Neural progenitor cell (in vitro differentiated cells): ENCODE measurements at regions not wholly inside any gene's neighbourhood (a gene's known extent, or its start where the extent isn't known, plus 50 kb on each side); places are given as distances from the start of the nearest gene placed in this dataset.

Experiments
- DNase-seq: peaks from one replicate; pipeline ENCODE4 v3.0.0-alpha.2; 2016; ENCODE audit warnings: low spot score
- H2AFZ ChIP-seq: fragments of 200-600 bp; sonication (generic); replicated peaks from 2 replicates; pipeline ENCODE4 v1.6.1; 2016; ENCODE audit warnings: antibody characterized with exemption
- H3F3A ChIP-seq: fragments of 200-600 bp; sonication (generic); 2 replicates; pipeline ENCODE4 v1.6.1; 2016; ENCODE audit warnings: antibody characterized with exemption, low read depth
- H3K27ac ChIP-seq: fragments of 200-600 bp; sonication (generic); 2 replicates; pipeline ENCODE4 v1.5.1; 2016; ENCODE audit warnings: mild to moderate bottlenecking
- H3K27me3 ChIP-seq: fragments of 200-600 bp; sonication (generic); 2 replicates; pipeline ENCODE4 v1.6.1; 2016; ENCODE audit warnings: mild to moderate bottlenecking, moderate library complexity
- H3K36me3 ChIP-seq: fragments of 200-600 bp; sonication (generic); 2 replicates; pipeline ENCODE4 v1.5.1; 2016
- H3K4me1 ChIP-seq: fragments of 200-600 bp; sonication (generic); 2 replicates; pipeline ENCODE4 v1.6.1; 2016; ENCODE audit warnings: mixed run types
- H3K4me2 ChIP-seq: fragments of 200-600 bp; sonication (generic); 2 replicates; pipeline ENCODE4 v1.6.1; 2016
- H3K4me3 ChIP-seq: fragments of 200-600 bp; sonication (generic); 2 replicates; pipeline ENCODE4 v1.5.1; 2016
- H3K79me2 ChIP-seq: fragments of 200-600 bp; sonication (generic); 2 replicates; pipeline ENCODE4 v1.6.1; 2016; ENCODE audit warnings: low read depth
- H3K9ac ChIP-seq: fragments of 200-600 bp; sonication (generic); 2 replicates; pipeline ENCODE4 v1.6.1; 2016
- H3K9me3 ChIP-seq: fragments of 200-600 bp; sonication (generic); 2 replicates; pipeline ENCODE4 v1.5.1; 2016; ENCODE audit warnings: low read depth
- H4K20me1 ChIP-seq: fragments of 200-600 bp; sonication (generic); 2 replicates; pipeline ENCODE4 v1.6.1; 2016; ENCODE audit warnings: low read depth
- H3K27ac Mint-ChIP-seq: 3 replicates; pipeline ENCODE4 v1.8.0; 2021; ENCODE audit warnings: mixed read lengths
- H3K27me3 Mint-ChIP-seq: 2 replicates; pipeline ENCODE4 v1.8.0; 2022; ENCODE audit warnings: low read depth, mild to moderate bottlenecking, inconsistent platforms, moderate library complexity, mixed read lengths; ENCODE audit not compliant: insufficient read depth
- H3K36me3 Mint-ChIP-seq: 3 replicates; pipeline ENCODE4 v1.8.0; 2021; ENCODE audit warnings: mixed read lengths
- H3K4me1 Mint-ChIP-seq: 3 replicates; pipeline ENCODE4 v1.8.0; 2021; ENCODE audit warnings: mixed read lengths
- H3K4me3 Mint-ChIP-seq: 3 replicates; pipeline ENCODE4 v1.8.0; 2021; ENCODE audit warnings: mild to moderate bottlenecking, moderate library complexity, mixed read lengths
- H3K9me3 Mint-ChIP-seq: 3 replicates; pipeline ENCODE4 v1.8.0; 2020; ENCODE audit warnings: mixed read lengths
- EZH2 ChIP-seq: fragments of 200-600 bp; sonication (generic); IDR thresholded peaks from 2 replicates; pipeline ENCODE4 v1.6.1; 2017; ENCODE audit warnings: antibody characterized with exemption, mild to moderate bottlenecking, moderate library complexity
- EZH2phosphoT487 ChIP-seq: fragments of 200-600 bp; sonication (generic); IDR thresholded peaks from 2 replicates; pipeline ENCODE4 v1.6.1; 2017; ENCODE audit warnings: antibody characterized with exemption
- TF ChIP-seq, protein P1 (sequence below): fragments of 200-600 bp; sonication (generic); IDR thresholded peaks from 2 replicates; pipeline ENCODE4 v1.5.1; 2017; ENCODE audit warnings: antibody characterized with exemption, mild to moderate bottlenecking

DNA sequence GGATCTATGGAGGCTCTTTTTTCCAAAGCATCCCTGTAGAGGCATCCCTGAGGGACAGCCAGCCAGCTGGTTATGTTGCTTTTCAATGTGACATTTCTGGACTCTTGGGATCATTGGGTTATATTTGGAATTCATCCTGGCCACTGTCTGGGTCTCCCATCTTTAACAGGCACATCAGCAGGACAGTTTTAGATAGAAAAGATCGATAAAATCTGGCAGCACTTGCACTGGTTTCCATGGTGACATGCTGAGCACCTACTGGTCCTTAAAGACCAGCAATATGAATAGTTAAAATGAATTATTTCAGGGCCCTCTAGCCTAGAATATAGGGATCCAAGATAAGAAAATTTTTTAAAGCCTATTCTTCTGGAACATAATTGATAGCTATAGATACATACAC lies 151.6 kb downstream of the KDR start:
- Histone ChIP-seq H3K79me2 (no peaks in the 10 kb centered on the region), H3K27me3 (peaks cover 5% of the 10 kb centered on the region), H3K9ac (no peak overlapping the region), H3K9me3 (no peaks in the 10 kb centered on the region), H3K36me3 (no peaks in the 10 kb centered on the region), H3K27ac (no peak overlapping the region), H3F3A (no peaks in the 10 kb centered on the region), H3K4me2 (no peak overlapping the region), H3K4me1 (no peaks in the 10 kb centered on the region), H3K4me3 (no peak overlapping the region), H4K20me1 (no peaks in the 10 kb centered on the region), H2AFZ (no peak overlapping the region)
- TF ChIP-seq EZH2phosphoT487 = no peak
- no peak for TF ChIP-seq EZH2
- TF ChIP-seq, protein P1, sequence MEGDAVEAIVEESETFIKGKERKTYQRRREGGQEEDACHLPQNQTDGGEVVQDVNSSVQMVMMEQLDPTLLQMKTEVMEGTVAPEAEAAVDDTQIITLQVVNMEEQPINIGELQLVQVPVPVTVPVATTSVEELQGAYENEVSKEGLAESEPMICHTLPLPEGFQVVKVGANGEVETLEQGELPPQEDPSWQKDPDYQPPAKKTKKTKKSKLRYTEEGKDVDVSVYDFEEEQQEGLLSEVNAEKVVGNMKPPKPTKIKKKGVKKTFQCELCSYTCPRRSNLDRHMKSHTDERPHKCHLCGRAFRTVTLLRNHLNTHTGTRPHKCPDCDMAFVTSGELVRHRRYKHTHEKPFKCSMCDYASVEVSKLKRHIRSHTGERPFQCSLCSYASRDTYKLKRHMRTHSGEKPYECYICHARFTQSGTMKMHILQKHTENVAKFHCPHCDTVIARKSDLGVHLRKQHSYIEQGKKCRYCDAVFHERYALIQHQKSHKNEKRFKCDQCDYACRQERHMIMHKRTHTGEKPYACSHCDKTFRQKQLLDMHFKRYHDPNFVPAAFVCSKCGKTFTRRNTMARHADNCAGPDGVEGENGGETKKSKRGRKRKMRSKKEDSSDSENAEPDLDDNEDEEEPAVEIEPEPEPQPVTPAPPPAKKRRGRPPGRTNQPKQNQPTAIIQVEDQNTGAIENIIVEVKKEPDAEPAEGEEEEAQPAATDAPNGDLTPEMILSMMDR = no peak
- no peak overlapping the region for H3K27ac Mint-ChIP-seq
- peaks cover 2% of the 10 kb centered on the region for H3K27me3 Mint-ChIP-seq
- no peak for DNase-seq
- no peaks in the 10 kb centered on the region for H3K4me1 Mint-ChIP-seq
- no peaks in the 10 kb centered on the region for H3K36me3 Mint-ChIP-seq
- H3K9me3 Mint-ChIP-seq = no peaks in the 10 kb centered on the region
- no peak overlapping the region for H3K4me3 Mint-ChIP-seq

DNA sequence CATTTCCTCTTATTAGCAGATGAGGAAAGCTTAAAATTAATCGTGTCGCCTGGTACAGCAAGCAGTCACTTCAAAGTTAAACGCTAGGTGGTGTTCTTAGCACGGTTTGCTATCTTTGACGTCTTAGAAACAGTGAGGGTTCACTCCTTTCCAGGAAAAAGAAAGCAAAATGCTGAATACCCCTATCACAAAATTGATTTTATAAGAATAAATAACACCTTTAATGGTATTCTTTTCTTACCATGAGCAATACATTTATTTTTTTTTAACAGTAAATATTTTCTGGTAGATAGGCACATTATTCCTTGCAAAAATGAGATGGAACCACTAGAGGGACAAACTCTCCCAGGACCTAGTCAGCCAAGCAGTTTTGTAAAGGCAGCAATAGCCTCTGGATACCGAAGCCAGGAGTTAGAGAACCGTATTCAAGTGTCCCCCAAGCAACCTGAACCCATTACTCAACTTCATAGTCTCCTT lies 153.9 kb downstream of the KDR start:
- H3K4me2 ChIP-seq = no peak overlapping the region
- peaks cover 5% of the 10 kb centered on the region for H3K27me3 ChIP-seq
- no peaks in the 10 kb centered on the region for H3K9me3 ChIP-seq
- TF ChIP-seq, protein P1 = peak; percentile 81
- TF ChIP-seq EZH2phosphoT487 = no peak
- H3K4me1 Mint-ChIP-seq = no peaks in the 10 kb centered on the region
- no peak overlapping the region for H3K9ac ChIP-seq
- no peaks in the 10 kb centered on the region for H4K20me1 ChIP-seq
- H3K36me3 ChIP-seq = no peaks in the 10 kb centered on the region
- H3K79me2 ChIP-seq = no peaks in the 10 kb centered on the region
- H3K27ac Mint-ChIP-seq = no peak overlapping the region
- no peak overlapping the region for H2AFZ ChIP-seq
- H3K36me3 Mint-ChIP-seq = no peaks in the 10 kb centered on the region
- no peak overlapping the region for H3K27ac ChIP-seq
- no peak overlapping the region for H3K4me3 Mint-ChIP-seq
- H3K9me3 Mint-ChIP-seq = no peaks in the 10 kb centered on the region
- peaks cover 2% of the 10 kb centered on the region for H3K27me3 Mint-ChIP-seq
- no peak overlapping the region for H3K4me3 ChIP-seq
- no peaks in the 10 kb centered on the region for H3K4me1 ChIP-seq
- no peaks in the 10 kb centered on the region for H3F3A ChIP-seq
- DNase-seq = peak; percentile 60

DNA sequence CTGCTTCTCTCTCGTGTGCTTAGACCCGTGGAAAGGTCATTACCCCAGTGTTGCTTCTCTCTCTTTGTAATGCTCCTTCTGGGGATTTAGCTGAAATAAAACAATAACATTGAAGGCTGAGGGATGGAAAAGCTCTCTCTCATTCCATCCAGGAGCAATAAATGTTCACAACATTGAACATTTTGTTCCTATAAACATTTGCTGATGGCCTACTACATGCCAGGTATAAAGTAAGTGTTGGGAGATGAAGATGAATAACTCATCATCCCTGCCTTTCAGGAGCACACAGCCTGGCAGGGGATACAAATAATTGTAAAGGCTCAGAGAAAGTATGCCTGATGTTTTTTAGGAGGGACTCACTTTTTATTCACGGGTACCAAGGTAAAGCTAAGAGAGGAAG lies 158.1 kb downstream of the KDR start:
- Mint-ChIP-seq H3K9me3 (no peaks in the 10 kb centered on the region), H3K36me3 (no peaks in the 10 kb centered on the region), H3K4me1 (no peaks in the 10 kb centered on the region), H3K4me3 (no peak overlapping the region), H3K27ac (no peak overlapping the region), H3K27me3 (peaks cover 5% of the 10 kb centered on the region)
- Histone ChIP-seq H3K9me3 (no peaks in the 10 kb centered on the region), H3K36me3 (no peaks in the 10 kb centered on the region), H3K4me3 (no peak overlapping the region), H3K27ac (no peak overlapping the region), H3K79me2 (no peaks in the 10 kb centered on the region), H3F3A (no peaks in the 10 kb centered on the region), H4K20me1 (no peaks in the 10 kb centered on the region), H3K4me2 (no peak overlapping the region), H3K9ac (no peak overlapping the region), H2AFZ (no peak overlapping the region), H3K27me3 (peaks cover 5% of the 10 kb centered on the region), H3K4me1 (no peaks in the 10 kb centered on the region)
- TF ChIP-seq EZH2phosphoT487 = no peak
- TF ChIP-seq EZH2 = no peak
- DNase-seq = no peak

DNA sequence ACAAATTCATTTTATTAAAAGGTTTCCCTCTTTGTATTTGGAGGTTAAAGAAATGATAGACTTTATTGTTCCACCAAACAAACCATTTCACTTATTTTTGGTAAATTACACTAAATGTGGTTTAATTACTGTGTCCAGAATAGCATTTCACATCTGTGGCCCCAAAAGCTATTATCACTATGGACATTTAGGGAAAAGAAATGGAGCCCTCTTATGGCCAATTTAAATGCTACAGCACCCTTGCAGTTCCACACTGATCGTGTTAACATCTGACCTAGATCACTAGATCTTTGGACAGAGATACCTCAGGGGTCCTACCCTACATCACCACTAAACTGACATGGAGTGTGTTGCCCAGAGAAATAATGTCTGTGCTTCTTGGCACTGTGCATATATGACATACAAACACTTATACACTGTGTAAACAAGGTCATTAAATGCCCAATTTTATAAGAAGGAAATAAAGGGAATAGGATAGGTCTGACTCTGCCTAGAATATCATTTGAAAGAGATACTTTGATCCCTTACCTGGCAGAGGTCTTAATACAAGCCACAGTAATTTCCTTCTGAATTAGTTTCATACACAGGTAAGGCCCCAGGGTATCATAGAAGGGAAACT lies 163.9 kb downstream of the KDR start:
- Mint-ChIP-seq H3K4me1 (no peaks in the 10 kb centered on the region), H3K36me3 (no peaks in the 10 kb centered on the region), H3K4me3 (no peak overlapping the region), H3K27me3 (peaks cover 5% of the 10 kb centered on the region), H3K27ac (no peak overlapping the region), H3K9me3 (no peaks in the 10 kb centered on the region)
- no peaks in the 10 kb centered on the region for H3K9me3 ChIP-seq
- no peak overlapping the region for H2AFZ ChIP-seq
- no peaks in the 10 kb centered on the region for H3K36me3 ChIP-seq
- H3K27ac ChIP-seq = no peak overlapping the region
- H3K4me1 ChIP-seq = no peaks in the 10 kb centered on the region
- DNase-seq = peak; percentile 55
- no peak overlapping the region for H3K4me2 ChIP-seq
- no peaks in the 10 kb centered on the region for H4K20me1 ChIP-seq
- H3K79me2 ChIP-seq = no peaks in the 10 kb centered on the region
- no peak overlapping the region for H3K4me3 ChIP-seq
- no peak overlapping the region for H3K9ac ChIP-seq
- TF ChIP-seq, protein P1 = peak; percentile 78
- no peak for TF ChIP-seq EZH2
- H3F3A ChIP-seq = no peaks in the 10 kb centered on the region
- no peaks in the 10 kb centered on the region for H3K27me3 ChIP-seq
